GM19025 (cell line): ENCODE measurements at regions not wholly inside any gene's neighbourhood (a gene's known extent, or its start where the extent isn't known, plus 50 kb on each side); places are given as distances from the start of the nearest gene placed in this dataset.
"Not testable (repeated sequence)": the region's sequence is repeated elsewhere in the genome, so short reads cannot be mapped to it uniquely, and the experiment has no call there.

Experiments used
- ATAC-seq: cut with Tn5 transposase; IDR thresholded peaks from one replicate; pipeline ENCODE4 v1.9.1; 2021; ENCODE audit warnings: mild to moderate bottlenecking, low read depth, moderate library complexity; ENCODE audit not compliant: unreplicated experiment

DNA sequence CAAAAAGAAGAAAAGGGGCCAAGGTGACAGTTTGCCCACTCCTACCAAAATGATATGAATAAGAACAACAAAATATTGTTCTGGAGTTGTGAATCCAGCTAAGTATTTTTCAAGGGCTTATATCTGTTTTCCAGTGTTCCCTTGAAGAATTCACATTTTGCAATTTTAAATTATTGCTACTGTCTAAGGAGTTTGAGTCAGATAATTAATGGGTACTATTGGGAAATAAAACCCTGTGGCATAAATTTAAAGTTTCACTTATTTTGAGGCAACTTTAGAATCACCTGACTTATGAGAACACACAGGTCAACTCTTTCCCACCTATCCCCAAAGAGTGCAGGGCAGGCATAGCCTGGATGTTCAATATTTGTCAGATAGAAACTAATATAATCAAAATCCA, 188.0 kb upstream of the GHR start:
- ATAC-seq = no peak

DNA sequence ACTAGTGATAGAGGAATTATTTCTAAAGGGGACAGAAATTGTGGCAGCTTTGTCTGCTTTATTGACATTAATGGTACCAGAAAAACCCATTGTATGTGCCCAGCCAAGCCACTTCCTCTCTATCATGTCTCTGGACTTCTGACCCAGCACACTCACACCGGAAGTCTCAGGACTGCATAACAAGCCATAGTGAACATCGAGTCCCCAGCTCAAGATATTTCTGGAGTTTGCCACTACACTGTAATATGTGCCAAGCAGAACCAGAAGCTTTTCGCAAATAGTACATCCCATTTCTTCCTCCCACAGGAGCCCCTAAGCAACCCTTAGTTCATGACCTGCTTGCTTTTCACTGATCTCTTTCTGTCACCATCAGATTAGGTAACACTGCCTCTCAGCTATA, 187.4 kb upstream of the GHR start:
- no peak for ATAC-seq

DNA sequence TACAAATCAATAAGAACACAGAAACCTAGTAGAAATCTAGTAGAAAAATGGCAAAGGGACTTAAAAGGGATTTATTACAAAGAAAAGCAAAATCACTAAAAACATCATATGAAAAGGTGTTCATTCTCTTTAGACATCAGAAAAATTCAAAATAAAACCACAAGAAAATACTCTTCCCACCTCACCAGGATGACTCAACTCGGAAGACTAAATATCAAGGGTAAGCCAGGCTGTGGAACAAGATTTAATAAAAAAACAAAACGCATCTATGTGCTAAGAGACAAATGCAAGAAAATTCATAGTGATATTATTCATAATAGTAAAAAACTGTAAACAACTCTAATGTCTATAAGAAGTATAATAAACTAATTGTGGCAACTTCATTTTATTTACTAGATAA, 181.6 kb upstream of the GHR start:
- no peak for ATAC-seq

DNA sequence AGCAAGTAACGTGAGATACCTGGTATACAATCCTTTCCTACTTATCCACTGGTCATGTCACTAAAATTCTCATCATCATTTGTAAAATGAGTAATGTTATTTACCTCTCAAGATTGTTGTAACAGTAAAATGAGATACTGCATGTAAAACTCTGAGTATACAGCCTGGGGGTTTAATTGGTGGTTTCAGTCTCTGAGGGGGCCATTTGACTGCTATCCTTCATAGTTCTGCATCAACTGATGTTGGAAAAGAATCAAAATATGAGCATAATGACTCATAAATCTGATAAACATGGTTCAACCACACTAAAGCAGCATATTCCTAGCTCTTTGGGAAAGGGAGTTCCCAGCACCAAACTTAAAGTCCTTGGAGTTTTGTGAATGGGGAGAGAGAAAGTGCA, 181.0 kb upstream of the GHR start:
- no peak for ATAC-seq

DNA sequence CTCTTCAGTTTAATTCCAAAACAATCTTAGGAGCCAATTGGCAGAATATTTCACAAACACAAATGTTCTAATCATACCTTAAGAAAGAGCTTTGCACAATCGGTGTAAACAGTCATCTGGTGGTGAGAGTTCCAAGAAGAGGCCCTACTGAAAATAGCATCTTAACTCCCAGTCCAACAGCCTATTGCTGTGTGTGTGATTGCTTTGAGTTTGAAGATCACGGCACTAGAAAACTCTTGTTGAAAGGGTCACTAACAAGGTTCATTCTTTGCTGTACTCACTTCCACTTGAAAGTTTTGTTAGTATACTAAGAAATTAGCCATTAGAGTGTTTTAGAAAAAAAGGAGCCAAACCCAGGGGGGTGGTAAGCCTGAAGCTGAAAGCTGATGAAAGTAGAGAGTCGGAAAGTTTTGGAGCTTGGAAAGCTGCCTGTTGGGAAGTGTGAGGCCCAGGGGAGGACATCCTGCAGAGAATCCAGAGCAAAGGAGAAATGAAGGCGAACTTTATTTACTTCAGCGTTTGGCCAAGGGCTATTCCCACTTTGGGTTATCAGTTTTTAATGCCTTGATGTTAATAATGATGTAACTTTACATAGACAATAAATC, 180.3 kb upstream of the GHR start:
- ATAC-seq = no peak

DNA sequence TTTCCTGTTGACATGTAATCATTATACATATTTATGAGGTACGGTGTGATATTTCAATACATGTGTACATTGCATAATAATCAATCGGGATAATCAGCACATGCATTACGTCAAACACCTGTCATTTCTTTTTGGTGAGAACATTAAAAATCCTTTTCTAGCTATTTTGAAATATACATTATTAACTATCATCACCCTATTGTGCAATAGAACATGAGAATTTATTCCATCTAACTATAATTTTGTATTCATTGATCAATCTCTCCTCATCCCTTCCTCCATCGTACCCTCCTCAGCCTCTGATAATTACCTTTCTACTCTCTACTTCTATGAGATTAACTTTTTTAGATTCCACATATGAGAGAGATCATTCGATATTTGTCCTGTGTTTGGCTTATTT, 170.9 kb upstream of the GHR start:
- no peak for ATAC-seq

DNA sequence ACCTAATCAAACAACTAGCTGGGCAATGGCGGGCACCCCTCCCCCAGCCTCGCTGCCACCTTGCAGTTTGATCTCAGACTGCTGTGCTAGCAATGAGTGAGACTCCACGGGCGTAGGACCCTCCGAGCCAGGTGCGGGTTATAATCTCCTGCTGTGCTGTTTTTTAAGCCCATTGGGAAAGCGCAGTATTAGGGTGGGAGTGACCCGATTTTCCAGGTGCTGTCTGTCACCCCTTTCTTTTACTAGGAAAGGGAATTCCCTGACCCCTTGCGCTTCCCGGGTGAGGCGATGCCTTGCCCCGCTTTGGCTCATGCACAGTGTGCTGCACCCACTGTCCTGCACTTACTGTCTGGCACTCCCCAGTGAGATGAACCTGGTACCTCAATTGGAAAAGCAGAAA, 163.3 kb upstream of the GHR start:
- ATAC-seq = not testable (repeated sequence)

DNA sequence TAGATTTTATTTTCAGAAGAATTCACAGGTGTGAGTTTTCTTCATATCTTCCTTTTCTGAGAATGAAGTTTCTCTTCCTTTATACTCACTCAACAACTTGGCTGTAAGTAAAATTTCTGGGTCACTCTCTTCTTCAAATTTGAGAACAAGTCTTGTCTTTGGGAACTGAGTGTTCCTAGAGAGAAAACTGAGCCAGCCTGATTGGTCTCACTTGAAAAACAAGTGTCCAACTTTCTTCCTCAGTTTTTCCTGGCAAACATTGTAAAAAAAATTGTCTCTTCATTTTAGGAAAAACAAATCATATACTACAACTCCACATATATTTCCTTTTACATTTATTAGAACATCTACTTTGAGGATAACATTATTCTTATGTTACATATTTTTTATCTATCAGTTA, 156.1 kb upstream of the GHR start:
- no peak for ATAC-seq

DNA sequence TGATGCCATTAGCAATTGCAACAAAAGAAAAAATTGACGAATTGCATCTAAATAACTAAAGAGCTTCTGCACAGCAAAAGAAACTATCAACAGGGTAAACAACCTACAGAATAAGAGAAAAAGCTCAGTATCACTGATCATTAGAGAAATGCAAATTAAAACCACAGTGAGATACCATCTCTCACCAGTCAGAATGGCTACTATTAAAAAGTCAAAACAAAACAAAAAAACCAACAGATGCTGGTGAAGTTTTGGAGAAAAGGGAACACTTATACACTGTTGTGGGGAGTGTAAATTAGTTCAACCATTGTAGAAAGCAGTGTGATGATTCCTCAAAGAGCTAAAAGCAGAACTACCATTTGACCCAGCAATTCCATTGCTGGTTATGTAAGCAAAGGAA, 155.1 kb upstream of the GHR start:
- ATAC-seq = not testable (repeated sequence)

DNA sequence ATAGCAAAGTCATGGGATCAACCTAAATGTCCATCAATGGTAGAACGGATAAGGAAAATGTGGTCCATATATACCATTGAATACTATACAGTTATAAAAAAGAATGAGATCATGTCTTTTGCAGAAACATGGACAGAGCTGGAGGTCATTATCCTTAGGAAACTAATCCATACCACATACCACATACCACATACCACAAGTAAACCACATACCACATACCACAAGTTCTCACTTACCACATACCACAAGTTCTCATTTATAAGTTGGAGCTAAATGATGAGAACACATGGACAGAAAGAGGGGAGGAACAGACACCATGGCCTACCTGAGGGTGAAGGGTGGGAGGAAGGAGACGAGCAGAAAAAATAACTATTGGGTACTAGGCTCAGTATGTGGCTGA, 154.6 kb upstream of the GHR start:
- ATAC-seq = no peak

DNA sequence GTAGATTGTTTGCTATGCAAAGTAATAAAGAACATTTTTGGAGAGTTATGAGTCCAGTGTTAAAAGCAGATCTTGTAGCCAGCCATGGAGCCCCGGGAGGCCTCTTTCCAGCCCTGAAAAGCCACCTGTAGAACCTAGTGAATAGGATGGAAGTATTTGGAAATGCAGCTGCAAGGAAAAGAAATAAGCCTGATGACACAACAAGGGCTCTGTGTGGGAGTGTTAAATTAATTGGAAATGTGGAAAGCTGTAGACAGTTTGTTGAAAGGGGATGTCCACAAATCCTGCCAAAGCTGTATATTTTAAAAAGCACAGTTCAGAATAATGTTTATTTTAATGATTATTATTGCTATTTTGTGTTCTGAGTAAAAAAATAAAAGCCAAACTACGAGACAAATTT, 152.5 kb upstream of the GHR start:
- ATAC-seq = no peak

DNA sequence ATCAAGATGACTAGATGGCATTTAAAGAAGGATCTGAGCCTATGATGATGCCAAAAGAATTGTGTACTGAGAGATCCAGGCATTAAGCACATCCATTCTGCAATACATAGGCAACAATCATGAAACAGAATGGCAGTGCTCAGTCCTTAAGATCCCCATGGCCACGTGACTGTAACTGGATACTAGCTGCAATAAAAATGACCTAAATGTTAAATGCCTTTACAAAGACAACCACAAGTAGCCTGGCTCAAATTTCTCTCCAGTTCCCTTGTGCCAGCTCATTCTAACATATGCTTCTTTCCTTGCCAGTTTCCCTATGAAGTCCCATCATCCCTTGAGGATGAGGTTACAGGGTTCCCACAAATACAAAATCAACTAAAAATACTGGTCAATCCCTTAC, 148.3 kb upstream of the GHR start:
- no peak for ATAC-seq

DNA sequence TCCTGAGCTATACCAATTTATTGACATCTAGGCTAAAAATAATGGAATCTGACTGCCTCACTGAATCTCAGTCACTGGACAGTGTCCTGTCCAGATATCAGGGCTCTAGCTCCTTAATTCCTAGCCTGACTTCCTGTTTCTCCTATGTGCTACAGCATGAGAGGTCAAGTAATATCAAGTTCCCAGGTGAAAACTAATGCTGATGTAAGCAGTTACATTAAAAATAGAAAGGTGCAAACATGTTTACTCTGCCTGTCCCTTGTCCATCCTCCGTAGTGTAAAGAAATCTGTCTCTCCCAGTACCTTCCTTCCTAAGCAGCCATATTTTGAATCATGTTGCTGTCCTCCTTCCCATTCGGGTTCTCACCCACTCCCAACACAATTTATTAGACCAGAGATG, 145.9 kb upstream of the GHR start:
- ATAC-seq = no peak

DNA sequence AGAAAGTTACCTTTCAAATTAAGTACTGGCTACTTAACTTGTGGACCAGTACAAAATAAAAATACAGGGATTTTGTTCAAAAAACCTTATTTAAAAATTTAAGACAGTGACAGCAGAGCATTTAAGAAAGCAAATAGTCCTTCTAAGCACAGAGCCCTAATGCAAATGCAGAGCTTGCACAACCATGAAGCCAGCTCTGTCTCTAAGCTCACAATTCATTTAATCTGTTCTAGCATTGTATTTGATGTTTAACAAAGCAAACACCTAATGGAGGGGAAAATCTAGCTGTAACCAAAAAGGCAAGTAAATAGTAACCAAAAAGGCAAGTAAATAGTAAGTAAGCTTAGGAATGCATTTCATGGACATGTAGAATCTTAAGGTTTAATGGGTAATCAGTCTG, 138.7 kb upstream of the GHR start:
- ATAC-seq = no peak

DNA sequence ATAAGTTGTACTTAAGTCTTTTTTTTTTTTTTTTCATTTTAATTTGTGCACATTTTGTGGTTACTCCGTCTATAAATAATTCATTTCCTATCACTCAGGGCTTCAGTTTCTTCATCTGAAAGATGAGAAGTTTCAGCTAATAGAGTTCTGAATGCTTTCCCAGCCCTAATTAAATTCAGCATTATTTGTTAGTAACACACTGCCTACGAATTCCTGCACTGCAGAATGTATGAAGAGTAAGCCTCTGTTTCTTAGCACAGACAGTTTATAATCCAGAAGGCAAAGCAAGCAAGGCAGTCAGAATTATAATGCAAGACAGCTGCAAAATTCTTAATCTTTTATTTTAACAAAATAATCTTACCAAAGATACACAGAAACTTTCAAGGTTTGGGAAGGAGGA, 138.0 kb upstream of the GHR start:
- no peak for ATAC-seq

DNA sequence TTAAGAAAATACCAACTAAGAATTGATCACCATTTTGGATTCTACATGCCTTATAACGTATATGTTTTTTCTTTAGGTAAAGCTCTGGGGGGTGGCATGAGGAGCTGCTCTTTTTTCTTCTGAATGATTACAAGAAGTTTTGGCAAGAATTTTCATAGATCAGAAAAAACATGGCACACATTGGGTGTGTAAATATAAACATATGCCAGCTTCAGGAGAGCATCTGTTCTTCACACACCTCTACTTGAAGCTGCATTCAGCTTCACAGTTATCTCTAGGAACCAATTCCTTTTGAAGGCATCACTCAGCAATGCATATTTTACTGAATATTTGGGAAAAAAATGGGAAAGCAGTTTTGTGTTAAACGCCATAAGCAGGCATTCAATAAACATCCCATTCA, 122.7 kb upstream of the GHR start:
- no peak for ATAC-seq

DNA sequence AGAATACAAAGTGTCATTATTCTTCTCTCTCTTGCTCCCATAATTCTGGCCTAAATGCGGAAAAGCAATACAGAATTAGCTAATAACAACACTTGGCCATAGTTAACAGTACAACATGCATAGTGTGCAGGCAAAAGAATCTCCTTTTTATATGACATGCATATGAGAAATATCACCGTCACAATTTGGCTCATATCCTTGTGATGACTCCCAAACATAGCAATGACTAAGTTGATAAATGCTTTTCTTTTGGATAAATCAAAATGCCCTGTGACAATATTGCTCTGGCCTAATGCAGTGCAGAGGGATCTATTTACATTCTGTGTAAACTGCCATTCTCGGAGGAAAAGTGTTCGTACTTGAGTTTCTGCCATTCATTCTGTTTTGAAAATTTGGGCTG, 121.9 kb upstream of the GHR start:
- ATAC-seq = no peak

DNA sequence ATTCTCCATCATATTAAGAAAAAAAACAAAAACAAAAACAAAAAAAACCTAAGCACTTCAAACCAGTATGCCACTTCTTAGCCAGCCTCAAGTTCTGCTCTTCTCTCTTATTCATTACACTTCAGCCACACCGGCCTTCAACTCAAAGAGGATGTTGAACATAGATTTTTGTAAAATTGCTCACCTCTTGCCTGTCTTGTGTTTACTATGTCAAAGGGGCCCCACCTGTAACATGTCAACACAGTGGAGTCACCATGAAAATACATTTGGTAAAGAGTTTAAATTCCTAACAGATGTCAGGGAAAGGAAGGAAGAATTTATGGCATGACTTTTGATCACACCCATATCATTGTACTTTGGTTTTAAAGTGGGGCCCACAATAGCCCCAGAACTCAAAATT, 121.1 kb upstream of the GHR start:
- no peak for ATAC-seq

DNA sequence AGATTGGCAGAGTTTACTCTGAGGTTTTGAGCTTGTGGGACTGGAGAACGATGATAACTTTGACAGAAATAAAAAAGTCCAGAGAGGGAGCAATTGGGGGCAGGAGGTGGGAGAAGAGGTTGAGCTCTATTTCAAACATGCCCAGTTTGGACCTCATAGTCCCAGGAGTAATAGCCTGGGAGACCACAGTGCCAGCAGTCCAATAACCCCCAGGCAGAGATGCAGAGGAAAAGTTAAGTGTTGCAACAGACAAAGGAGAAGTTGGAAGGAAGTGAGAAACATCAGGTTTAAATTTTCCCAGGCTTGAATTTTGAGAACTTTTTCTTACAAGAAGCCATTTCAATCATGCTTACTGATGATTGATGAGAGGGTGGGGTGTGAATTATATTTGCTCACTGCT, 117.0 kb upstream of the GHR start:
- ATAC-seq = no peak

DNA sequence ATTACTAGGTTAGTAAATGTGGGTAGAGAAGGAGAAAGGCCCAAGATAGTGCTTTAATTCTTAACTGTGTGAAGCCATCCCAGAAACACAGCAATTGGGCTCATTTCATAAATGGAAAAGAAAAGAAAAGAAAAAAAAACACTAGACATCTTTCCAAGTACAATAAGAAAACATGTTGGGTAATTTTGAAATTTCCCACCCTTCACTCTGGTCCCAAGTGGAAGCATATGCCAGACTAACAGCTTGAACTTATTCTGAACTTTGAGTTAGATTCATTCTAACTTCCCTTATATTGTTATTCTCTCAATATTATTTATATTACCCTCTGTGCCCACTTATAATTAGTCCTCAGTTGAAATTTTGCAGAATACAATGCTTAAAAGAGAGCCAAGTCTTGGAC, 113.4 kb upstream of the GHR start:
- ATAC-seq = no peak

DNA sequence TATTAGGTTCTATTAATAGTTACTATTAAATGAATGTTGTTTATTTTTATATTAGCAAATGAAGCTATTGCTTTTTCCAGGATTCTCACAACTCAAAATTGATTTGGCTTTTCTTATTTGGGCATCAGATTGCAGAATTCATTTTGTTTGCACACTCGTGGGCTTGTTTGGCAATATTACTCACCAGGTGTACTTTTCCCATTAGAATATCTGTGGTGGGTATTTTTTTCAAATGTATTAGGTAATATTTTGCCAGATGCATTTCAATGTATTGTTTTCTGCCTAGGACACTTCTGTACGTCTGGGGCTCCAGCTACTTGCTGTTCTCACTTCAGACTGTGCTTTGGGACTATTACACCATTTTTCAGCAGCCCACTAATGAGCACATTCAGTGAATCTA, 108.0 kb upstream of the GHR start:
- ATAC-seq = no peak

DNA sequence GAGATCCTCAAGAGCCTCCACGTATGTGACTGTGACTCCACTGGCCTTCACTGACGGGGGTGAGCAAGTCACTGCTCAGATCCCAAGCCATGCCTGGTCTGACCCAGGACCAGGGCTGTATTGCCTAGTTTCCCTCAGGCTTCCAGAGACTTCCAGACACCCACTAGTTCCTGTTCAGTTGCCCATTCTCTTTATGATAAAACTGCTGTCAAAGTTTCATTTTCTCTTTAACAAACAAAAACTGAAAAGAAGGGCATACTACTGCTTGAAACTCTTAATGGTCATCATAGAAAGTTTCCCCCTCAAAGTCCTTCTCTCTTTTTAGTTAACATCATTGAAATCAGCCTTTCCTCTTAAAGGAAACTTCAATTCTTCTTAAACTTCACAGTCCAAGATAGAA, 105.7 kb upstream of the GHR start:
- no peak for ATAC-seq

DNA sequence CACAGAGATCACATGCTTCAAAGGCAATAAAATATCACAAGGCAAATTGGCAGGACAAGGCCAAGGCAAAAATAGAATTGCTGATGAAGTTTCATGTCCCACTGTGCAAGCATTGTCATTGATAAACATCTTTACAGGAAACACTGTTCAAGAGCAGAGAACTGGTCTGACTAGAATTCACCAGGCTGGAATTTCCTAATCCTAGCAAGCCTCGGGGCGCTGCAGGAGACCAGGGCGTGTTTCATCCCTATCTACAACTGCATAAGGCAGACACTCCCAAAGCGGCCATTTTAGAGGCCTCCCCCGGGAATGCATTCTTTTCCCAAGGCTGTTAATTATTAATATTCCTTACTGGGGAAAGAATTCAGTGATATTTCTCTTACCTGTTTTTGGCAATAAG, 103.7 kb upstream of the GHR start:
- not testable (repeated sequence) for ATAC-seq
